Kidney tubule cell (primary cell): ENCODE measurements at regions not wholly inside any gene's neighbourhood (a gene's known extent, or its start where the extent isn't known, plus 50 kb on each side); places are given as distances from the start of the nearest gene placed in this dataset.
A peak's percentile ranks its signal among the peaks of the same experiment; 100 is the strongest.

Experiments used
- DNase-seq: peaks from one replicate; pipeline ENCODE4 v3.0.0-alpha.2; 2018; ENCODE audit warnings: low spot score

- no peak for DNase-seq
These were observed 166.1 kb downstream of the SLC28A3 start for GRCh38 chr9:84174486-84174885.

- DNase-seq: no peak
These were observed 163.2 kb downstream of the SLC28A3 start for GRCh38 chr9:84177407-84177806.

DNA sequence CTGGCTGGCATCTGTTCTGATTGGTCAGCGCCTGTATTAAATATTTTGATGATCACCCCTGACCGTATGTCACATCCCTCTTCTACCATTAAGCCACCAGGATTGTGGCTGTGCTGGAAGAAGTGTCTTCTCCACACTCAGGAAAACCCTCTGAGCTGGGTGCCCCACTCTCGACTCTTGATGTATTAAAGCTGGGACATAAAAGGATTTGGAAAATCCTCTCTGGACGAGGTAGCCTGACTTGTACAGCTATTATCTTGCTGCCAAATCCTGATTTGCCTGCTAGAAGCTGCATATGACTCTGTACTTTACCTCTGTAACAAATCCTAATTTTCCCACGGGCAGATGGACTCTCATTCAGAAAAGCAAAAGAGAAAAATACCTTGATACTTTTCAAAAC, 161.0 kb downstream of the SLC28A3 start:
- DNase-seq: no peak

DNA sequence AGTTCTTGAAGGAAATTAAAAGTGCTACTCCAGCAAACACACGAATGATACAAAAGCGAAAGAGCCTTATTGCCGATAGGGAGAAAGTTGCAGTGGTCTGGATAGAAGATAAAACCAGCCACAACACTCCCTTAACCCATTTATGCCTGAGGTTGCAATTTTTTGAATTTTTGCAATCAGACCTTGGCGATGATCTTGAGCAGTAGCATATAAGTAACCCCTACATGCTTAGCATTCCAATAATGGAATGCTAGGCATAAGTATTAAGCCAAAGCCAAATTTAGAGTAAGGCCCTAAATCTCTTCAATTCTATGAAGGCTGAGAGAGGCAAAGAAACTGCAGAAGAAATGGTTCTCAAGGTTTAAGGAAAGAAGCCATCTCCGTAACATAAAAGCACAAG, 153.5 kb downstream of the SLC28A3 start:
- no peak for DNase-seq

- no peak for DNase-seq
These were observed 150.7 kb downstream of the SLC28A3 start for GRCh38 chr9:84189904-84190303.

- DNase-seq: no peak
These were observed 150.1 kb downstream of the SLC28A3 start for GRCh38 chr9:84190411-84190810.

GRCh38 chr9:84206801-84207370, 133.7 kb downstream of the SLC28A3 start:
- DNase-seq: no peak

DNA sequence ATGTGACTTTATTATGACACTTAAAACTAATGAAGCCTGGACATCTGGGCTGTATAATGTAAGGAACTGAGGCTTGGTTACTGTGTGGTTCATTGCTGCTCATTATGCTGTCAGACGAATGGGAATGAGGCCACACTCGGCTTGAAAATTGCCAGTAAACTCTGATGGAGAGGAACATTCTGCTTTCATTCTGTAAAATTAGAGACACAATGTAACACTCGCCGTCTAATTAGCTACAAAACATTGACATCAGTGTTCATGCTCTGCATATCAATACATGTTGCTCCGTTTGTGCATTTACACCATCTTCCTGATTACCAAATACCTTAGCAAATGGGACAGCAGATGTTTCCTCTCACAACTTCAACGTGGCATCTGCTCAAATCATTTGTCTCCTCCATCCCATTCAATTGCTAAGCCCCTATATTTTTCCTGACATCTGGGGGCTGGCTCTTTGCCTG, 133.0 kb downstream of the SLC28A3 start:
- no peak for DNase-seq

DNA sequence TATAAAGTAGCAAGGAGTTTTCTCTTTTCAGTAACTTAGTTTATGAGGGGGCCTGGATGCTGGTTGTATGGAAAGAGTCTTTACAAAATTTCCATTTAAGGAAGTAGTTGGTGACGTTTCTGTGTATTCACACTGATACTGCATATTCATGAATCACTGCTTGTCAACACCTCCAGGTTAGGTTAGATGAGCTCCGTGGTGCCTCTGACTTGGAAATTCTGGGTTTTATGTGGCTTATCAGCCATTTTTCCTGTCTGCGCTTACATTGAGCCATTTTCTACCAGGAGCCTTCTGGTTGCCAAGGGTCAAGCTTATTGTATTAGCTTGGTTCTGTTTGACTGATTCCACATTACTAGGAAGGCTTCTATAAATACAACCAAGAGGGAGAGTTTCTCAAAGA, 128.3 kb downstream of the SLC28A3 start:
- no peak for DNase-seq

DNA sequence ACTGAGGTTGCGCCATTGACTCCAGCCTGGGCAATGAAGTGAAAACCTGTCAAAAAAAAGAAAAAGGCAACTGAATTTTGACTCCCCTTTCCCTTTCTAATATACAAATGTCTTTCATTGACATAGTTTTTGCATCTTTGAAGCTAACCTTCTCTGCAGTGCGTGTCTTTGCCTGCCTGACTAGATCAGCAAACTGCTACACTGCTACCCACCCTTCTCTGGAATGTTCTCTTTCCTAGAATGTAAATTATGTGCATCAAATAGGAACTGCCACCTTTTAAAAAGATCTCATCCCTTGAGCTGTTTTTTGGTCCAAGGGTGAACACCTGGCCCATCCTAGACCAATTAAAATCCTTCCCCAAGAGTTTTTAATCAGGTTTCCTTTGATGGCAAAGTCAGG, 127.6 kb downstream of the SLC28A3 start:
- no peak for DNase-seq

DNA sequence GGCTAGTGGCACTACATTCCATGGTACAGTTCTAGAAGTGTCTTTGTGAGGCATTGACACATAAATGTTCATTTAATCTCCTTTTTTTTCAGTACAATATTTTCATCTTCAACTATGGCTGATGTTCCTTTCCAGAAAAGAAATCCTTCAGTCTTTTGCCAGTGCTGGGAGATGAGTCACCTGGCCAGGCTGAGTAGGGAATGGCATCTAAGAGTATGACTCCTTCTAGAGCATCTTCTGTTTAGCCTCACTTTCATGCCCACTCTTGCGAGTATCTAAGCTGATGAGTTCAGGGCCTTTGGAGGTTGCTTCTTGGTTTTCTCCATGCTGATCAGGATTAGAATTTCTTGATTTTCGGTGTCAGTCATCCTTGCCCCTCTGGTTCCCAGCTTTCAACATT, 124.4 kb downstream of the SLC28A3 start:
- peak; percentile 42 for DNase-seq

DNA sequence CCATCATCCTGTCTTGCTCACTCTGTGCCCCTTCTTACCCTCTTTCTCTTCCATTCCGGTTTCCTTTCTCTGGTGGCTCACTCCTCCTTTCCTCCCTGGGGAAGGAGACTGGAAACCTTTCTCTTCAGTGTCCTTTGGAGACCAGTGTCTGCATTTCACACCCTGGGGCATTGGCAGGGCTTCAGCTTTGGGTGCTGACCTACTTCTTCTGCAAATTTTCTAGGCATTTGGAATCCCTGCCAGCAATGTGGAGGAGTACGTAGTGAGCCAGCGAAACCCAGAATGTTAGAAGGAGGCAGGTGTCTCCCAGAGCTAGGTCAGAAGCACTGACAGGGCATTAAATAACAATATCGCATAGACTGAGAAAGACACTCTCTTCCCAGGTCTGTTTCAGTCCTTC, 122.2 kb downstream of the SLC28A3 start:
- DNase-seq: no peak

- DNase-seq: no peak
These were observed 116.3 kb downstream of the SLC28A3 start for GRCh38 chr9:84224246-84224645.
